ENCODE measurements at regions not wholly inside any gene's neighbourhood (a gene's known extent, or its start where the extent isn't known, plus 50 kb on each side); places are given as distances from the start of the nearest gene placed in this dataset.
A peak's percentile ranks its signal among the peaks of the same experiment; 100 is the strongest.

- H3K4me1 ChIP-seq (ENCODE audit: control insufficient read depth, insufficient read depth, low read depth, low read length), result peaks cover 2% of the 10 kb centered on the region
These were observed 255.3 kb upstream of the SIX2 start for GRCh38 chr2:45264227-45265225.

DNA sequence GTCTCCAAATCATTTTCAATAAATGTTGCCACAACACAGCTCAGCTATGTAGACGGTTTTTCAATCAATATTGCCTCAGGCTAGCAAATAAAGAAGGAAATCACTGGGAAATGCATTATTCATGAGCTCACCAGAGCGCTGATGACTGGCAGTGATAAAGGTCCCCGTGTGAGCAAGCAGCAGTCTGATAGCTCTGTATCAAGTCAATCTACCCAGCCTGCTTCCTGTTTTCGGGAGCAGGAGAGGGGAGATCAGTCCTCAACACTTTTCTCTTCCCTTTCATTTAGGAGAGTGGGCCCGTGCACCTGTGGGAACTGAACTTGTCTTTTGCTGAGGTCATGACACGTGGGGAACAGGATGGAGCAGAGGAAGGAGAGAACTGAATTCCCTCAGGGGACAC is 253.9 kb upstream of the SIX2 start:
- Histone ChIP-seq H2BK12ac (ENCODE audit: low read length in 2 of 2) (no peak overlapping the region), H3K4me2 (ENCODE audit: low read length, poor library complexity, severe bottlenecking) (no peak overlapping the region), H4K91ac (ENCODE audit: low read length) (no peak overlapping the region), H3K4ac (ENCODE audit: low read depth in 1 of 2, low read length in 2 of 2) (no peak overlapping the region), H2AK5ac (ENCODE audit: low read length, severe bottlenecking) (no peak overlapping the region), H3K4me3 (ENCODE audit: insufficient read depth in 1 of 2, low read depth in 1 of 2, low read length in 2 of 2) (no peak overlapping the region), H3K27me3 (ENCODE audit: control insufficient read depth in 1 of 2, insufficient read depth in 1 of 2, low read length in 2 of 2) (peaks cover 0 to 30% of the 10 kb centered on the region in 2 experiments), H3K36me3 (ENCODE audit: control insufficient read depth in 1 of 2, insufficient read depth in 2 of 2, low read depth in 1 of 2, low read length in 2 of 2) (no peaks in the 10 kb centered on the region), H2BK120ac (ENCODE audit: low read depth, low read length) (no peak overlapping the region), H3K23ac (ENCODE audit: low read length in 2 of 2) (no peak overlapping the region), H2AFZ (ENCODE audit: low read depth, low read length) (no peak overlapping the region), H3K9ac (ENCODE audit: low read length) (no peak overlapping the region), H4K8ac (ENCODE audit: low read length) (no peak overlapping the region), H3K14ac (ENCODE audit: low read length in 2 of 2) (no peak overlapping the region), H2BK15ac (ENCODE audit: low read depth, poor library complexity, severe bottlenecking) (no peak overlapping the region), H3K4me1 (ENCODE audit: control insufficient read depth, insufficient read depth, low read depth, low read length) (peaks cover 3% of the 10 kb centered on the region), H3K27ac (ENCODE audit: low read length, poor library complexity, severe bottlenecking) (no peak overlapping the region), H2BK5ac (ENCODE audit: low read depth, low read length, poor library complexity, severe bottlenecking) (no peak overlapping the region), H3K9me3 (ENCODE audit: control insufficient read depth, low read length) (no peaks in the 10 kb centered on the region), H3K79me1 (replicated peaks; ENCODE audit: low read length, poor library complexity, severe bottlenecking) (no peaks in the 10 kb centered on the region), H3K18ac (ENCODE audit: low read depth in 1 of 2, low read length in 2 of 2) (no peak overlapping the region)
- no peak for DNase-seq
- 73% methylated on average over 6 of the region's 6 CpGs for WGBS

More at GRCh38 chr2:45264227-45265225, 255.3 kb upstream of the SIX2 start:
- Histone ChIP-seq H2BK5ac (ENCODE audit: low read depth, low read length, poor library complexity, severe bottlenecking) (no peak overlapping the region), H4K8ac (ENCODE audit: low read length) (no peak overlapping the region), H3K9me3 (ENCODE audit: control insufficient read depth, low read length) (no peaks in the 10 kb centered on the region), H3K23ac (ENCODE audit: low read length in 2 of 2) (no peak overlapping the region), H2AFZ (ENCODE audit: low read depth, low read length) (no peak overlapping the region), H3K27ac (ENCODE audit: low read length, poor library complexity, severe bottlenecking) (no peak overlapping the region), H3K4me3 (ENCODE audit: insufficient read depth in 1 of 2, low read depth in 1 of 2, low read length in 2 of 2) (no peak overlapping the region), H3K4ac (ENCODE audit: low read depth in 1 of 2, low read length in 2 of 2) (no peak overlapping the region), H4K91ac (ENCODE audit: low read length) (no peak overlapping the region), H3K18ac (ENCODE audit: low read depth in 1 of 2, low read length in 2 of 2) (no peak overlapping the region), H3K79me1 (replicated peaks; ENCODE audit: low read length, poor library complexity, severe bottlenecking) (no peaks in the 10 kb centered on the region), H2BK120ac (ENCODE audit: low read depth, low read length) (no peak overlapping the region), H3K36me3 (ENCODE audit: control insufficient read depth in 1 of 2, insufficient read depth in 2 of 2, low read depth in 1 of 2, low read length in 2 of 2) (no peaks in the 10 kb centered on the region), H2BK12ac (ENCODE audit: low read length in 2 of 2) (no peak overlapping the region), H3K14ac (ENCODE audit: low read length in 2 of 2) (no peak overlapping the region), H3K27me3 (ENCODE audit: control insufficient read depth in 1 of 2, insufficient read depth in 1 of 2, low read length in 2 of 2) (peaks cover 0 to 35% of the 10 kb centered on the region in 2 experiments), H3K4me2 (ENCODE audit: low read length, poor library complexity, severe bottlenecking) (no peak overlapping the region), H3K9ac (ENCODE audit: low read length) (no peak overlapping the region), H2BK15ac (ENCODE audit: low read depth, poor library complexity, severe bottlenecking) (no peak overlapping the region), H2AK5ac (ENCODE audit: low read length, severe bottlenecking) (no peak overlapping the region)
- peak; percentile 65 for DNase-seq
- 77% methylated on average over 9 of the region's 11 CpGs for WGBS

- H3K4me1 ChIP-seq (ENCODE audit: control insufficient read depth, insufficient read depth, low read depth, low read length), result peaks cover 15% of the 10 kb centered on the region
- H3K4me3 ChIP-seq (ENCODE audit: insufficient read depth in 1 of 2, low read depth in 1 of 2, low read length in 2 of 2), result no peak overlapping the region
- no peak overlapping the region for H3K4ac ChIP-seq (ENCODE audit: low read depth in 1 of 2, low read length in 2 of 2)
These were observed 252.5 kb upstream of the SIX2 start for GRCh38 chr2:45261746-45262145.

GRCh38 chr2:45260946-45261345 is 251.7 kb upstream of the SIX2 start:
- peaks cover 0 to 30% of the 10 kb centered on the region in 2 experiments for H3K27me3 ChIP-seq (ENCODE audit: control insufficient read depth in 1 of 2, insufficient read depth in 1 of 2, low read length in 2 of 2)
- no peak overlapping the region for H2BK120ac ChIP-seq (ENCODE audit: low read depth, low read length)
- no peak overlapping the region for H4K8ac ChIP-seq (ENCODE audit: low read length)
- WGBS, result 59% methylated on average over 2 of the region's 5 CpGs
- no peak overlapping the region for H2BK12ac ChIP-seq (ENCODE audit: low read length in 2 of 2)
- no peak overlapping the region for H3K18ac ChIP-seq (ENCODE audit: low read depth in 1 of 2, low read length in 2 of 2)
- no peak overlapping the region for H3K14ac ChIP-seq (ENCODE audit: low read length in 2 of 2)
- no peaks in the 10 kb centered on the region for H3K79me1 ChIP-seq (replicated peaks; ENCODE audit: low read length, poor library complexity, severe bottlenecking)
- DNase-seq, result no peak
- H2BK5ac ChIP-seq (ENCODE audit: low read depth, low read length, poor library complexity, severe bottlenecking), result no peak overlapping the region
- peaks cover 17% of the 10 kb centered on the region for H3K4me1 ChIP-seq (ENCODE audit: control insufficient read depth, insufficient read depth, low read depth, low read length)
- no peak overlapping the region for H3K27ac ChIP-seq (ENCODE audit: low read length, poor library complexity, severe bottlenecking)
- no peak overlapping the region for H3K23ac ChIP-seq (ENCODE audit: low read length in 2 of 2)
- H4K91ac ChIP-seq (ENCODE audit: low read length), result no peak overlapping the region
- H3K9ac ChIP-seq (ENCODE audit: low read length), result no peak overlapping the region
- no peak overlapping the region for H3K4ac ChIP-seq (ENCODE audit: low read depth in 1 of 2, low read length in 2 of 2)
- no peak overlapping the region for H2AK5ac ChIP-seq (ENCODE audit: low read length, severe bottlenecking)
- H3K36me3 ChIP-seq (ENCODE audit: control insufficient read depth in 1 of 2, insufficient read depth in 2 of 2, low read depth in 1 of 2, low read length in 2 of 2), result no peaks in the 10 kb centered on the region
- H3K9me3 ChIP-seq (ENCODE audit: control insufficient read depth, low read length), result no peaks in the 10 kb centered on the region
- no peak overlapping the region for H2BK15ac ChIP-seq (ENCODE audit: low read depth, poor library complexity, severe bottlenecking)
- H3K4me3 ChIP-seq (ENCODE audit: insufficient read depth in 1 of 2, low read depth in 1 of 2, low read length in 2 of 2), result no peak overlapping the region
- H2AFZ ChIP-seq (ENCODE audit: low read depth, low read length), result no peak overlapping the region
- no peak overlapping the region for H3K4me2 ChIP-seq (ENCODE audit: low read length, poor library complexity, severe bottlenecking)

More at GRCh38 chr2:45261746-45262145, 252.5 kb upstream of the SIX2 start:
- Histone ChIP-seq H3K36me3 (ENCODE audit: control insufficient read depth in 1 of 2, insufficient read depth in 2 of 2, low read depth in 1 of 2, low read length in 2 of 2) (no peaks in the 10 kb centered on the region), H3K14ac (ENCODE audit: low read length in 2 of 2) (no peak overlapping the region), H3K9ac (ENCODE audit: low read length) (no peak overlapping the region), H3K23ac (ENCODE audit: low read length in 2 of 2) (no peak overlapping the region), H3K9me3 (ENCODE audit: control insufficient read depth, low read length) (no peaks in the 10 kb centered on the region), H2AFZ (ENCODE audit: low read depth, low read length) (no peak overlapping the region), H3K4me2 (ENCODE audit: low read length, poor library complexity, severe bottlenecking) (no peak overlapping the region), H3K27me3 (ENCODE audit: control insufficient read depth in 1 of 2, insufficient read depth in 1 of 2, low read length in 2 of 2) (peaks cover 0 to 30% of the 10 kb centered on the region in 2 experiments), H4K8ac (ENCODE audit: low read length) (no peak overlapping the region), H2BK120ac (ENCODE audit: low read depth, low read length) (no peak overlapping the region), H2BK15ac (ENCODE audit: low read depth, poor library complexity, severe bottlenecking) (no peak overlapping the region), H3K79me1 (replicated peaks; ENCODE audit: low read length, poor library complexity, severe bottlenecking) (no peaks in the 10 kb centered on the region), H3K27ac (ENCODE audit: low read length, poor library complexity, severe bottlenecking) (no peak overlapping the region), H3K18ac (ENCODE audit: low read depth in 1 of 2, low read length in 2 of 2) (no peak overlapping the region), H2BK5ac (ENCODE audit: low read depth, low read length, poor library complexity, severe bottlenecking) (no peak overlapping the region), H4K91ac (ENCODE audit: low read length) (no peak overlapping the region), H2BK12ac (ENCODE audit: low read length in 2 of 2) (no peak overlapping the region), H2AK5ac (ENCODE audit: low read length, severe bottlenecking) (no peak overlapping the region)
- WGBS, result 84% methylated on average over 4 of the region's 4 CpGs
- DNase-seq, result no peak
